ENCODE measurements at regions not wholly inside any gene's neighbourhood (a gene's known extent, or its start where the extent isn't known, plus 50 kb on each side); places are given as distances from the start of the nearest gene placed in this dataset.
"Not testable (repeated sequence)": the region's sequence is repeated elsewhere in the genome, so short reads cannot be mapped to it uniquely, and the experiment has no call there.

DNA sequence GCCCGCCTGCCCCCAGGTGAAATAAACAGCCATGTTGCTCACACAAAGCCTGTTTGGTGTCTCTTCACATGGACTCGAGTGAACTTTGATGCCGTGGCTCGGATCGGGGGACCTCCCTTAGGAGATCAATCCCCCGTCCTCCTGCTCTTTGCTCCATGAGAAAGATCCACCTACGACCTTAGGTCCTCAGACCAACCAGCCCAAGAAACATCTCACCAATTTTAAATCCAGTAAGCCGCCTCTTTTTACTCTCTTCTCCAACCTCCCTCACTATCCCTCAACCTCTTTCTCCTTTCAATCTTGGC, 521.0 kb downstream of the IRS2 start:
- TF ChIP-seq CTCF, POLR2A (IDR thresholded peaks at IDR 0.05): not testable (repeated sequence)
